WTC11 (cell line): ENCODE measurements at regions not wholly inside any gene's neighbourhood (a gene's known extent, or its start where the extent isn't known, plus 50 kb on each side); places are given as distances from the start of the nearest gene placed in this dataset.

Experiments
- ATAC-seq: fragments of 200-7000 bp; cut with Tn5 transposase; 2 replicates; pipeline ENCODE4 v1.10.0; 2021; ENCODE audit warnings: mild to moderate bottlenecking, moderate library complexity
- CTCF ChIA-PET: fragments of 300-600 bp; sonication (Branson Sonifier 250); formaldehyde crosslinking; loops from one replicate; lab custom pipeline; 2021; ENCODE audit warnings: antibody characterized with exemption; lab: Charles Lee
- POLR2A ChIA-PET: fragments of 350-600 bp; sonication (Branson Sonifier 250); formaldehyde crosslinking; loops from one replicate; lab custom pipeline; 2021; ENCODE audit warnings: antibody characterized with exemption; lab: Charles Lee
- DNase-seq: peaks from one replicate; pipeline ENCODE4 v3.0.0; 2021; ENCODE audit warnings: low spot score
- H3K27ac Mint-ChIP-seq: 2 replicates; pipeline ENCODE4 v1.8.0; 2021; ENCODE audit warnings: mixed read lengths
- H3K27me3 Mint-ChIP-seq: 2 replicates; pipeline ENCODE4 v1.8.0; 2021; ENCODE audit warnings: low read depth, mild to moderate bottlenecking, moderate library complexity, mixed read lengths
- H3K36me3 Mint-ChIP-seq: 2 replicates; pipeline ENCODE4 v1.8.0; 2021; ENCODE audit warnings: mixed read lengths
- H3K4me1 Mint-ChIP-seq: 2 replicates; pipeline ENCODE4 v1.8.0; 2022; ENCODE audit warnings: mixed read lengths
- H3K4me3 Mint-ChIP-seq: 2 replicates; pipeline ENCODE4 v1.8.0; 2021; ENCODE audit warnings: mild to moderate bottlenecking, moderate library complexity, mixed read lengths
- H3K9me3 Mint-ChIP-seq: 2 replicates; pipeline ENCODE4 v1.8.0; 2021; ENCODE audit warnings: mixed read lengths
- AR ChIP-seq: fragments of 250-450 bp; sonication (Bioruptor Pico); IDR thresholded peaks from 2 replicates; pipeline ENCODE4 v1.9.0; 2021; ENCODE audit warnings: mild to moderate bottlenecking
- ATF6 ChIP-seq: sonication (generic); formaldehyde crosslinking; IDR thresholded peaks from 2 replicates; pipeline ENCODE4 v1.8.1; 2023; ENCODE audit warnings: mild to moderate bottlenecking, missing genetic modification reagents
- CTCF ChIP-seq: fragments of 200-600 bp; IDR thresholded peaks from 2 replicates; pipeline ENCODE4 v1.8.0; 2022; ENCODE audit warnings: antibody characterized with exemption
- FOXJ3 ChIP-seq: sonication (generic); formaldehyde crosslinking; IDR thresholded peaks from 2 replicates; pipeline ENCODE4 v1.9.0; 2021; ENCODE audit warnings: missing genetic modification reagents, mild to moderate bottlenecking, borderline replicate concordance
- GRHL2 ChIP-seq: fragments of 250-450 bp; sonication (Bioruptor Pico); IDR thresholded peaks from 2 replicates; pipeline ENCODE4 v1.8.0; 2022; ENCODE audit warnings: mild to moderate bottlenecking, moderate library complexity; ENCODE audit not compliant: insufficient replicate concordance, severe bottlenecking
- IRF2 ChIP-seq: sonication (generic); formaldehyde crosslinking; IDR thresholded peaks from 2 replicates; pipeline ENCODE4 v1.8.0; 2022; ENCODE audit warnings: low read depth, missing genetic modification reagents, borderline replicate concordance
- NFYB ChIP-seq: sonication (generic); formaldehyde crosslinking; conservative IDR thresholded peaks from 2 replicates; pipeline ENCODE4 v1.8.0; 2022; ENCODE audit warnings: low read depth, missing genetic modification reagents
- NR1H2 ChIP-seq: sonication (generic); formaldehyde crosslinking; IDR thresholded peaks from 2 replicates; pipeline ENCODE4 v1.9.0; 2021; ENCODE audit warnings: mild to moderate bottlenecking, moderate library complexity, missing genetic modification reagents
- PREB ChIP-seq: sonication (generic); formaldehyde crosslinking; IDR thresholded peaks from 2 replicates; pipeline ENCODE4 v1.8.1; 2022; ENCODE audit warnings: mild to moderate bottlenecking, missing genetic modification reagents, moderate library complexity, borderline replicate concordance
- PRRX2 ChIP-seq: fragments of 250-450 bp; sonication (Bioruptor Pico); IDR thresholded peaks from 2 replicates; pipeline ENCODE4 v1.8.0; 2021; ENCODE audit warnings: mild to moderate bottlenecking
- TEAD1 ChIP-seq: sonication (generic); formaldehyde crosslinking; IDR thresholded peaks from 2 replicates; pipeline ENCODE4 v1.8.0; 2022; ENCODE audit warnings: mild to moderate bottlenecking, missing genetic modification reagents
- ZNF121 ChIP-seq: sonication (generic); formaldehyde crosslinking; IDR thresholded peaks from 2 replicates; pipeline ENCODE4 v1.8.0; 2023; ENCODE audit warnings: missing genetic modification reagents
- ZNF219 ChIP-seq: sonication (generic); formaldehyde crosslinking; IDR thresholded peaks from 2 replicates; pipeline ENCODE4 v1.8.0; 2023; ENCODE audit warnings: missing genetic modification reagents, mild to moderate bottlenecking, borderline replicate concordance
- ZNF425 ChIP-seq: fragments of 250-450 bp; sonication (Bioruptor Pico); conservative IDR thresholded peaks from 2 replicates; pipeline ENCODE4 v1.9.0; 2021; ENCODE audit warnings: mild to moderate bottlenecking
- TF ChIP-seq, protein P1 (sequence below): sonication (generic); formaldehyde crosslinking; IDR thresholded peaks from 2 replicates; pipeline ENCODE4 v1.8.1; 2023; ENCODE audit warnings: mild to moderate bottlenecking, missing genetic modification reagents, borderline replicate concordance

DNA sequence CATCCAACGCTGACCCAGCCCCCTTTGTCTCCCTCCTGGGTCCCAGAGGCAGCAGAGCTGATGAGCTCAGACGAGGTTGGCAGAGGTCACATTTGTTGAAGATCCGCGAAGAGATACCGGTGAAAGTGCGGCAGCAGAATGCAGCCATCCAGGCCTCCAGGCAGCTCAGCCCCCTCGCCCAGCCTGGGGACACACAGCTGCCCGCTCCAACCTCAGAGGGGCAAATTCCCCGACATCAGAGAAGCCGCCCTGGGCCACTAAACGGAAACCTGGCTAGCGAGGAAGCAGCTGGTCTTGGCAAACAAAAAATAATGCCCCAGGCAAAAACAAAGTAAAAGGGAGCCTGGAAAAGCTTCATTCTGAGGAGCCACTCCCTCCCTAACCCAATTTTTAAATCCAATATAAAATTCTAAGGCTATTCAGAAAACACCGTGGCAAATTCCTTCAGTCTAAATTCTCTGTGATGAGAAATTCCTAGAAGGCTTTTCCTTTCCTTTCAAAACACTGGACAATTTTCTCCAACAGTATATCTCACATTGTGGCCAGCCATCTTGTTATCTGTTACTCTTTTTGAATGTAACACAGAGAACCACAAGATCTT is 262.4 kb downstream of the SS18 start:
- ChIA-PET POLR2A (no interaction called here), CTCF (interaction anchor here (0.7 to 0.9 kb wide), 2 partner anchors 84 to 1340 kb away, joined by 3 read pairs; no protein-coding TSS in a partner anchor)
- Mint-ChIP-seq H3K36me3 (no peaks in the 10 kb centered on the region), H3K9me3 (no peaks in the 10 kb centered on the region), H3K27me3 (no peaks in the 10 kb centered on the region), H3K4me3 (no peak overlapping the region), H3K4me1 (peaks cover 8% of the 10 kb centered on the region), H3K27ac (no peak overlapping the region)
- ATAC-seq (peak; percentile 60; the same call in 1 of the 2 replicates), DNase-seq (peak; percentile 19)
- TF ChIP-seq TEAD1 (CRISPR knock-in tag): no peak

DNA sequence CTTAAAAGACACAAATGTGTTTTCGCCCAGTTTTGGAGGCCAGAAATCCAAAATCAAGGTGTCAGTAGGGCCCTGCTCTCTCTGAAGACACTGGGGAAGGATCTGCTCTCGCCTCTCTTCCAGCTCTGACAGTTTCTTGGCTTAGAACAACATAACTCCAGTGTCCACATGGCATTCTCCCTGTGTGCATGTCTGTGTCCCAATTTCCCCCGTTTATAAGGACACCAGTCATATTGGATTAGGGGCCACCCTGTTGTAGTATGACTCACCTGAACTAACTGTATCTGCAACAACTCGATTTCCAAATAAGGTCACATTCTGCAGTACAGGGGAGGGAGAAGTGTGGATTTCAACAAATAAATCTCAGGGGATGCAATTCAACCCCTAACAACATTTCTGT is 263.2 kb downstream of the SS18 start:
- Mint-ChIP-seq H3K27me3 (no peaks in the 10 kb centered on the region), H3K4me3 (no peak overlapping the region), H3K9me3 (no peaks in the 10 kb centered on the region), H3K36me3 (no peaks in the 10 kb centered on the region), H3K4me1 (peaks cover 8% of the 10 kb centered on the region), H3K27ac (no peak overlapping the region)
- ChIA-PET POLR2A (no interaction called here), CTCF (no interaction called here)
- ATAC-seq (no peak), DNase-seq (no peak)
- TF ChIP-seq CTCF (no peak), ATF6 (CRISPR knock-in tag) (no peak), ZNF121 (CRISPR knock-in tag) (no peak), IRF2 (no peak), ZNF219 (CRISPR knock-in tag) (no peak), FOXJ3 (CRISPR knock-in tag) (no peak), NFYB (CRISPR knock-in tag) (no peak), NR1H2 (CRISPR knock-in tag) (no peak), GRHL2 (CRISPR knock-in tag) (no peak), PREB (CRISPR knock-in tag) (no peak)
- TF ChIP-seq, protein P1, sequence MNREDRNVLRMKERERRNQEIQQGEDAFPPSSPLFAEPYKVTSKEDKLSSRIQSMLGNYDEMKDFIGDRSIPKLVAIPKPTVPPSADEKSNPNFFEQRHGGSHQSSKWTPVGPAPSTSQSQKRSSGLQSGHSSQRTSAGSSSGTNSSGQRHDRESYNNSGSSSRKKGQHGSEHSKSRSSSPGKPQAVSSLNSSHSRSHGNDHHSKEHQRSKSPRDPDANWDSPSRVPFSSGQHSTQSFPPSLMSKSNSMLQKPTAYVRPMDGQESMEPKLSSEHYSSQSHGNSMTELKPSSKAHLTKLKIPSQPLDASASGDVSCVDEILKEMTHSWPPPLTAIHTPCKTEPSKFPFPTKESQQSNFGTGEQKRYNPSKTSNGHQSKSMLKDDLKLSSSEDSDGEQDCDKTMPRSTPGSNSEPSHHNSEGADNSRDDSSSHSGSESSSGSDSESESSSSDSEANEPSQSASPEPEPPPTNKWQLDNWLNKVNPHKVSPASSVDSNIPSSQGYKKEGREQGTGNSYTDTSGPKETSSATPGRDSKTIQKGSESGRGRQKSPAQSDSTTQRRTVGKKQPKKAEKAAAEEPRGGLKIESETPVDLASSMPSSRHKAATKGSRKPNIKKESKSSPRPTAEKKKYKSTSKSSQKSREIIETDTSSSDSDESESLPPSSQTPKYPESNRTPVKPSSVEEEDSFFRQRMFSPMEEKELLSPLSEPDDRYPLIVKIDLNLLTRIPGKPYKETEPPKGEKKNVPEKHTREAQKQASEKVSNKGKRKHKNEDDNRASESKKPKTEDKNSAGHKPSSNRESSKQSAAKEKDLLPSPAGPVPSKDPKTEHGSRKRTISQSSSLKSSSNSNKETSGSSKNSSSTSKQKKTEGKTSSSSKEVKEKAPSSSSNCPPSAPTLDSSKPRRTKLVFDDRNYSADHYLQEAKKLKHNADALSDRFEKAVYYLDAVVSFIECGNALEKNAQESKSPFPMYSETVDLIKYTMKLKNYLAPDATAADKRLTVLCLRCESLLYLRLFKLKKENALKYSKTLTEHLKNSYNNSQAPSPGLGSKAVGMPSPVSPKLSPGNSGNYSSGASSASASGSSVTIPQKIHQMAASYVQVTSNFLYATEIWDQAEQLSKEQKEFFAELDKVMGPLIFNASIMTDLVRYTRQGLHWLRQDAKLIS (CRISPR knock-in tag): no peak

GRCh38 chr18:25826823-25827222 is 263.6 kb downstream of the SS18 start:
- ChIA-PET POLR2A (no interaction called here), CTCF (no interaction called here)
- no peaks in the 10 kb centered on the region for H3K36me3 Mint-ChIP-seq
- no peaks in the 10 kb centered on the region for H3K9me3 Mint-ChIP-seq
- ATAC-seq: no peak
- no peak overlapping the region for H3K27ac Mint-ChIP-seq
- no peak overlapping the region for H3K4me3 Mint-ChIP-seq
- DNase-seq: no peak
- H3K27me3 Mint-ChIP-seq: no peaks in the 10 kb centered on the region
- H3K4me1 Mint-ChIP-seq: peaks cover 8% of the 10 kb centered on the region
- TF ChIP-seq ATF6 (CRISPR knock-in tag) (no peak), AR (CRISPR knock-in tag) (no peak), ZNF425 (CRISPR knock-in tag) (no peak), PRRX2 (CRISPR knock-in tag) (no peak)
